H9 (cell line): ENCODE measurements at regions not wholly inside any gene's neighbourhood (a gene's known extent, or its start where the extent isn't known, plus 50 kb on each side); places are given as distances from the start of the nearest gene placed in this dataset.
A peak's percentile ranks its signal among the peaks of the same experiment; 100 is the strongest.

Experiments used
- DNase-seq: peaks from one replicate; pipeline ENCODE4 v3.0.0-alpha.2; 2017
- H2AFZ ChIP-seq: one replicate; pipeline ENCODE4 v1.6.1; 2013; ENCODE audit warnings: mild to moderate bottlenecking, low read length, control low read depth, moderate library complexity
- H2AK5ac ChIP-seq: 2 replicates; pipeline ENCODE4 v1.6.1; 2013; ENCODE audit warnings: low read length, control low read depth, mixed read lengths; ENCODE audit not compliant: insufficient read length
- H2BK120ac ChIP-seq: one replicate; pipeline ENCODE4 v1.6.1; 2013; ENCODE audit warnings: low read depth, mild to moderate bottlenecking, low read length, control low read depth, inconsistent platforms; ENCODE audit not compliant: poor library complexity, severe bottlenecking
- H2BK12ac ChIP-seq: 2 replicates; pipeline ENCODE4 v1.6.1; 2013; ENCODE audit warnings: low read length, control low read depth, mixed read lengths, low read depth; ENCODE audit not compliant: insufficient read length
- H2BK15ac ChIP-seq: 2 replicates; pipeline ENCODE4 v1.6.1; 2013; ENCODE audit warnings: low read depth, low read length, control low read depth
- H2BK20ac ChIP-seq: one replicate; pipeline ENCODE4 v1.6.1; 2013; ENCODE audit warnings: low read depth, mild to moderate bottlenecking, low read length, control low read depth, inconsistent platforms; ENCODE audit not compliant: poor library complexity, severe bottlenecking
- H2BK5ac ChIP-seq: 2 replicates; pipeline ENCODE4 v1.6.1; 2013; ENCODE audit warnings: low read length, control low read depth, mixed read lengths; ENCODE audit not compliant: insufficient read length
- H3K14ac ChIP-seq: 2 replicates; pipeline ENCODE4 v1.6.1; 2013; ENCODE audit warnings: low read length, control low read depth; ENCODE audit not compliant: insufficient read depth
- H3K18ac ChIP-seq: 2 replicates; pipeline ENCODE4 v1.6.1; 2013; ENCODE audit warnings: low read depth, mild to moderate bottlenecking, mixed read lengths, low read length, control low read depth; ENCODE audit not compliant: insufficient read length
- H3K23ac ChIP-seq: 2 replicates; pipeline ENCODE4 v1.6.1; 2013; ENCODE audit warnings: low read length, control low read depth, mixed read lengths, low read depth; ENCODE audit not compliant: insufficient read length
- H3K23me2 ChIP-seq: 2 replicates; pipeline ENCODE4 v1.6.1; 2013; ENCODE audit warnings: low read depth, mild to moderate bottlenecking, mixed read lengths, low read length, control low read depth; ENCODE audit not compliant: insufficient read length, poor library complexity, severe bottlenecking
- H3K27ac ChIP-seq: 2 replicates; pipeline ENCODE4 v1.5.1; 2013; ENCODE audit warnings: low read length, control low read depth, mixed read lengths, low read depth; ENCODE audit not compliant: insufficient read length
- H3K27me3 ChIP-seq: 2 replicates; pipeline ENCODE4 v1.6.1; 2013; ENCODE audit warnings: low read length, control low read depth, inconsistent platforms; ENCODE audit not compliant: insufficient read depth
- H3K4ac ChIP-seq: 2 replicates; pipeline ENCODE4 v1.6.1; 2013; ENCODE audit warnings: low read depth, mild to moderate bottlenecking, control low read depth, inconsistent platforms, low read length, moderate library complexity
- H3K4me1 ChIP-seq: 2 replicates; pipeline ENCODE4 v1.6.1; 2013; ENCODE audit warnings: low read length, control low read depth, inconsistent platforms; ENCODE audit not compliant: insufficient read depth
- H3K4me2 ChIP-seq: 2 replicates; pipeline ENCODE4 v1.6.1; 2013; ENCODE audit warnings: low read length, control low read depth, mixed read lengths; ENCODE audit not compliant: insufficient read length, insufficient read depth
- H3K56ac ChIP-seq: 2 replicates; pipeline ENCODE4 v1.6.1; 2013; ENCODE audit warnings: low read depth, mild to moderate bottlenecking, mixed read lengths, low read length, control low read depth; ENCODE audit not compliant: insufficient read length
- H3K79me1 ChIP-seq: 2 replicates; pipeline ENCODE4 v1.6.1; 2013; ENCODE audit warnings: low read depth, mild to moderate bottlenecking, moderate library complexity, low read length, control low read depth, inconsistent platforms; ENCODE audit not compliant: insufficient read depth, poor library complexity, severe bottlenecking
- H3K79me2 ChIP-seq: 2 replicates; pipeline ENCODE4 v1.6.1; 2013; ENCODE audit warnings: low read length, control low read depth, inconsistent platforms; ENCODE audit not compliant: insufficient read depth
- H3K9ac ChIP-seq: 2 replicates; pipeline ENCODE4 v1.6.1; 2013; ENCODE audit warnings: low read length, control low read depth, mixed read lengths; ENCODE audit not compliant: insufficient read length; ENCODE audit errors: extremely low read depth
- H3K9me3 ChIP-seq: one replicate; pipeline ENCODE4 v1.6.1; 2013; ENCODE audit warnings: low read depth, low read length, inconsistent platforms; ENCODE audit not compliant: control insufficient read depth
- H3T11ph ChIP-seq: one replicate; pipeline ENCODE4 v1.6.1; 2013; ENCODE audit warnings: mild to moderate bottlenecking, low read length, control low read depth, inconsistent platforms
- H4K20me1 ChIP-seq: one replicate; pipeline ENCODE4 v1.6.1; 2013; ENCODE audit not compliant: control insufficient read depth, insufficient read length, insufficient read depth
- H4K5ac ChIP-seq: 2 replicates; pipeline ENCODE4 v1.6.1; 2013; ENCODE audit warnings: low read depth, mild to moderate bottlenecking, mixed read lengths, low read length, control low read depth; ENCODE audit not compliant: insufficient read length
- H4K8ac ChIP-seq: replicated peaks from 2 replicates; pipeline ENCODE4 v1.6.1; 2013; ENCODE audit warnings: low read length, control low read depth, mixed read lengths, low read depth; ENCODE audit not compliant: insufficient read length
- H4K91ac ChIP-seq: 2 replicates; pipeline ENCODE4 v1.6.1; 2013; ENCODE audit warnings: low read depth, mild to moderate bottlenecking, moderate library complexity, mixed read lengths, low read length, control low read depth; ENCODE audit not compliant: insufficient read length
- H3K27ac Mint-ChIP-seq, 3 experiments: 2 replicates in 2 of 3; 3 replicates in 1 of 3; pipeline ENCODE4 v1.8.0; 2020 to 2021; ENCODE audit warnings: mixed read lengths in 3 of 3, mild to moderate bottlenecking in 1 of 3, moderate library complexity in 1 of 3
- H3K27me3 Mint-ChIP-seq: 2 replicates; pipeline ENCODE4 v1.8.0; 2021; ENCODE audit warnings: low read depth, mild to moderate bottlenecking, moderate library complexity, mixed read lengths
- H3K36me3 Mint-ChIP-seq, 3 experiments: 2 replicates in 2 of 3; 3 replicates in 1 of 3; pipeline ENCODE4 v1.8.0; 2020 to 2021; ENCODE audit warnings: low read depth in 3 of 3, mixed read lengths in 3 of 3; ENCODE audit not compliant: insufficient read depth in 1 of 3
- H3K4me1 Mint-ChIP-seq, 2 experiments: 2 replicates each; pipeline ENCODE4 v1.8.0; 2020; ENCODE audit warnings: mixed read lengths in 2 of 2
- H3K4me3 Mint-ChIP-seq, 2 experiments: 2 replicates in 1 of 2; 3 replicates in 1 of 2; pipeline ENCODE4 v1.8.0; 2020 to 2021; ENCODE audit warnings: mild to moderate bottlenecking in 2 of 2, mixed read lengths in 2 of 2, moderate library complexity in 1 of 2
- H3K9me3 Mint-ChIP-seq, 2 experiments: 2 replicates in 1 of 2; 3 replicates in 1 of 2; pipeline ENCODE4 v1.8.0; 2020; ENCODE audit warnings: mild to moderate bottlenecking in 2 of 2, mixed read lengths in 2 of 2, moderate library complexity in 1 of 2
- CTCF ChIP-seq: fragments of 200-600 bp; sonication (generic); conservative IDR thresholded peaks from 3 replicates; pipeline ENCODE4 v1.8.0; 2021; ENCODE audit warnings: antibody characterized with exemption, mild to moderate bottlenecking
- WGBS: extraction: QIAGEN DNeasy Blood & Tissue Kit; methylation state at CpG from one replicate; pipeline ENCODE4 v1.1.7; 2013; ENCODE audit warnings: missing lambda C conversion rate, low lambda C conversion rate, mixed read lengths; ENCODE audit not compliant: insufficient read length; ENCODE audit errors: extremely low coverage; 5-methylcytosine and 5-hydroxymethylcytosine counted together

GRCh38 chr5:2291146-2291840 is 408.6 kb upstream of the IRX4 start:
- Histone ChIP-seq H3T11ph (no peak overlapping the region), H4K5ac (no peak overlapping the region), H3K4ac (no peak overlapping the region), H3K56ac (no peak overlapping the region), H3K4me2 (no peak overlapping the region), H3K27ac (no peak overlapping the region), H2BK12ac (no peak overlapping the region), H3K23ac (no peak overlapping the region), H3K4me1 (peaks cover 2% of the 10 kb centered on the region; the same call in 1 of the 2 replicates), H2AFZ (no peak overlapping the region), H2AK5ac (no peak overlapping the region), H2BK120ac (no peak overlapping the region), H2BK5ac (no peak overlapping the region), H3K79me2 (no peaks in the 10 kb centered on the region), H4K91ac (no peak overlapping the region), H3K23me2 (no peaks in the 10 kb centered on the region), H4K20me1 (no peaks in the 10 kb centered on the region), H3K9me3 (no peaks in the 10 kb centered on the region), H2BK15ac (0 out of 2 replicates have a peak overlapping the region, but pooled peaks have one; percentile 78), H3K27me3 (no peaks in the 10 kb centered on the region), H3K9ac (no peak overlapping the region), H3K79me1 (no peaks in the 10 kb centered on the region), H3K14ac (no peak overlapping the region), H2BK20ac (no peak overlapping the region), H4K8ac (no peak overlapping the region), H3K18ac (no peak overlapping the region)
- Mint-ChIP-seq H3K27ac (no peak overlapping the region), H3K9me3 (peaks cover 3 to 4% of the 10 kb centered on the region in 2 experiments; a peak in 1 of 5 replicates), H3K4me3 (no peak overlapping the region), H3K36me3 (no peaks in the 10 kb centered on the region; a peak in 1 of 7 replicates), H3K27me3 (peaks cover 6% of the 10 kb centered on the region), H3K4me1 (peaks cover 18 to 23% of the 10 kb centered on the region in 2 experiments)
- no CpG with 5 or more reads among the region's 19 CpGs for WGBS
- TF ChIP-seq CTCF = no peak
- DNase-seq = no peak
